Left forelimb (tissue), 1 donor: ENCODE measurements at regions not wholly inside any gene's neighbourhood (a gene's known extent, or its start where the extent isn't known, plus 50 kb on each side); places are given as distances from the start of the nearest gene placed in this dataset.

Experiments used
- DNase-seq: peaks from one replicate; pipeline ENCODE4 v3.0.0-alpha.2; 2018; ENCODE audit warnings: low spot score

DNA sequence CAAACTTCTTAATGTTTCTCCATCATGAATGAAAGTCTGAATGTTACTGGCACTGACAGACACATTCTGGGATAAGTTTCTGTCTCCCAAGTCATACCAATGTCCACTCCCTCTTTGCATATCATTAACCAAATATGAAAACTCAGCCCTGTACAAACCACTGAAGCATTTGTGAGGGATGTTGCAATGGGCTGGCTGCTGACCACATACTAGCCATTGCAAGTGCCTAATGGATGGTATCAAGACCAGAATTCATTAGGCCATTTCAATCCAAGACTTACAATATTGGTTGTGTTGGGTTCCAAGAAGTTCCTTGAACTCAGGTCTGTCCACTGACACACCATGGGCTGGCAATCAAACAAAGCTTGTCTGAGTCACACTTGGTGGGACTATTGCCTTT, 73.8 kb downstream of the CBLN2 start:
- DNase-seq, result no peak

DNA sequence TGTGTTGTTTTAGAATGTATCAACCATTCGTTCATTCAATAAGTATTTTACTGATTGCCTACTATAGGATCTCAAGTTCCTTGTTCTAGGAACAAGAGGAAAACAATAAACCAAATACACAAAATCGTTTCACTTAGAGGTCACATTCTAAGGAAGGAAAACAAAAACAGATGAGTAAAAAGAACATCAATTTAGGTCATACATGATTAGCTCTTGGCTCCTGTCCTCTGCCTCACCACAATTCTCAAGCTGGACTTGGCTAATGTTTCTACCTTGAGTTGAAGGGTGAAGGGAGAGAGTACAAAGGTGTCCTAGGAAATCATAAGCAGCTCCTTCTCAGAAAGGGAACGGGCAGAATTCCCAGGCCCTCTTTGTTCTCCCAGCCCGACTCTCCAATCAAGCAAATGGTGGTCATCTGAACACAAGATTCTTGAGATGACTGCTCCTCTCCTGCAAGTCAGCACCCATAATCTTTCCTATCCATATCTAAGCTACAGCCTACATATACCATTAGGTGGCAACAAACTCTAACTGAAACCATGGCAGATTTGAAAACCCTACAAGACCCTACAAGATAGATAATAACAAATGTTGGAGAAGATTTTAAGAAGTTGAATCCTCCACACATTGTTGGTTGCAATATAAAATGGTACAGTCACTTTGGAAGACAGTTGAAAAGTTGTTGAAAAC, 76.0 kb downstream of the CBLN2 start:
- DNase-seq, result no peak

DNA sequence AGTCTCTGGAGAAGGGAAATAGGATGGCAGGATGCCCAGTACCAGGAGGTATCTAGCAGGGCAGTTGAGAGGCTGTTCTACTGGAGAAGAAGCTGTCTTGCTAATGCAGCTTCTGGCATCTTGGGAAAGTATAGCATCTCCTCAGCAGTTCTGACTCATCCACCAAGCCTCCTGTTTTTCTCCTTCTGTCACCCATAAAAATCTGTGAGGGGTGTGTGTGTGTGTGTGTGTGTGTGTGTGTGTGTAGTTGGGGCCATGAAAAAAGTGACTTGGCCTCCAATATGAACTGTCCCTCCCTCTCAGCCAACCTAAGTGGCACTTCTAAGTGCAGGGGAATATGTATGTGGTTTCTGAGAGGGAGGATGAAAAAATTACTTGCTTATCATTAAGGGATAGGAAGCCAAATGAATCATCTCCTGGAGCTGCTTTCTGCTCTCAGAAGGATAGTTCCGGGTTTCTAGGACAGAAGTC, 83.9 kb downstream of the CBLN2 start:
- no peak for DNase-seq

DNA sequence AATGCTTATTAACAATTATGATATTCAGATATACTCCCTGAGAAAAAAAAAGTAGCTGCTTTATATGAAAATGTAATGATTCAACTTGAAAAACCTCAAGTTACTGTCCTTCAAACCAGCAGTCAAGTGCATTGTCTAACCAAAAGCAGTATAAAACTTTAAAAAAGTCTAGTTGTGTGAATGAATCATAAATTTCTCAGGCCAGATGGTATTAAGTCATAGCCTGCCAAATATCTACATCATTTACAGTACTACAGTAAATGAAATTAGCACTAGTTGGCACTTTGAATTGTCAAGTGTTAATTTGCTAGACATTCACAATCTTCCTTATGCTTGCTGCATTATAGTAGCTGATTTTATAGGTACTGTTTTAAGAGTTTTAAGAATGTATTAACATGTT, 85.9 kb downstream of the CBLN2 start:
- no peak for DNase-seq

DNA sequence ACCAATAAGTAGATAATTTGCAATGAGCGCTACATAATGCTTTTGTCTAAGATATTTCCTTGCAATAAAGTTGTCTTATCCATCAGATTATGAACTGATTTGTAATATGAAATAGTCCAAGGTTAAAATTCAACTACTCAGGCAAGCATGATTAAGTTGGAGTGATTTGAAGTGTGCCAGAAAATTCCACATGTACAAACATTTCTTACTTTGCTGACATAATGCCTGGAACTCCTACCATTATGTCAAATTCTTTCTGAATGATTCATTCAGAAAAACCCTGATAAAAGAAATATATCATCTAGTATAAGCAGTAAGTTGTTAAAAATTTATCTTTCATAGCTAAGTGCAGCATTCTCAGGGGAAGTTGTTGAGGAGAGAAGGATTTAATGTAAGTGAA, 87.3 kb downstream of the CBLN2 start:
- no peak for DNase-seq

DNA sequence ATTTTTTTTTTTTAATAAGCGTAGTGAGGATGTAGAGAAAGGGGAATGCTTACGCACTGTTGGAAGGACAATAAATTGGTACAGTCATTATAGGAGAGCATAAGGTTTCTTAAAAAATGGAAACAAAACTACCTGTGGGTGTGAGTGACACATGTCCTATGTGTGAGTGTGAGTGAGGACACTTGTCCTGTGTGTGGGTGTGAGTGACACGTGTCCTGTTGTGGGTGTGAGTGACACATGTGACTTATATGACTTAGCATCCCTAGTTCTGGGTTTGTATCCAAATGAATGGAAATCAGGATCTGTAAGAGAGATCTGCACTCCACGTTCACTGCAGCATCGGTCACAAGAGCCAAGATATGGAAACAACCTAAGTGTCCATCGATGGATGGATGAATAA, 91.8 kb downstream of the CBLN2 start:
- DNase-seq, result no peak

DNA sequence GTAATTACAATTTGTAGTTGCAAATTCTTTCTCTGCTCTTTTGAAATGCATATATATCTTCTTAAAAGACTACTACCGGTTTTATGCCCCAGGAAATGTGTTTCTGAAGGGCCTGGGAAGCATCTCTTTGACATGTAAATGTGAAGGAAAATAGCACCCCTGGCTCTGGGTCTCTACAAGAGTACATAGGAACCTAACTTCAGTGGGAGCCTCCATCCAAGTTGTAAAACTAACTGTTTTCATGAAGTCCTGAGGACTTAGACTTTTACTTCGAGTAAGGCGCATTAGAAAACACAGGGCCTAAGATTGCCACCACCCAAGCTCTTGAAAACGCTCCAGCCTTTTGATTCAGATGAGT, 99.4 kb downstream of the CBLN2 start:
- no peak for DNase-seq

DNA sequence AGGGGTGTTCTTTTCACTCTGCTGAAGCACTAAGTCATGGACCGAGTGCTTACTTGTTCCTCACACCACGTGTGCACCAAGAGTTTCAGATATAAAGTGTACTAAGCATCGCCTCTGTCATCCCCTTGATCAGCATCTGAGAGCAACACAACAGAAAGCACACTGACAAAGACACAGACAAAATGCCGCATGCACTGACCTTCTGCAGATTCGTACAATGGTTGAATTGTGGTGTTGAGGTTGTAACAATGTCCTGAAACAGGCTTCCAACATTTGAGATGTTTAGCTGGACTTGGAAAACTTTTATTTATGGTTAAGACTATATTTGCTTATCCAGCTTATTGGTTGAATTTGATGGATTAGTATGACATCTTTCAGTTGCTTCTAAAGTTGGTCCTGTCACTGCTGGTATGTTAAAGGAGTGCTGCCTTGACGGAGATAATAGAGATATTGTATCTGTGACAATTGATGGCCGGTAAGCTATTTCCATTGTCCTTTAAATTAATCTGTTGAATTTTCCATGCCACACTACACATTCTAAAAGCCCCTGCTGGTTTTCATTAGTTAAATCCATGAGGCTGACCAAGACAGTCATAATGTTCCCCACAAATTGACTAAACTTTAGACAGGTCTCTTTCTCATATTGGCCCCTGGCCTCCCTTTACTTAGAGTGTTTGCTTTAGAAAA, 99.9 kb downstream of the CBLN2 start:
- no peak for DNase-seq

DNA sequence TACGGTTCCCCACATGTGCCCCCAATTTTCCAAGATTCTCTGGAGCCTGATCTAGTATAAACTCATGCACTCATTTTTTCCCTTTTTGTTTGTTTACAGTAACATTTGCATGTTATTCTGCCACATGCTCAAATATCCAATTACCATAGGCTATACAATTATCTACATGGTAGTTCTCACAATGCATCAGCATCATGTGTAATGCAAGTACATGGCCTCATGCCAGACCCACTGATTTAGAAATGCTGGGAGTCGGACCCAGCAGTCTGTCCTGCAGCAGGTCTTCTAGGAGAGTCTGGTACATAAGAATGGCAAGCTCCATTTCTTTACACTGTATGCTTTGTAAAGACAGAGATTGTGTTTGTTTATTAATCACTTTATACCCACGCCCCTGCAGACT, 107.7 kb downstream of the CBLN2 start:
- DNase-seq, result no peak

DNA sequence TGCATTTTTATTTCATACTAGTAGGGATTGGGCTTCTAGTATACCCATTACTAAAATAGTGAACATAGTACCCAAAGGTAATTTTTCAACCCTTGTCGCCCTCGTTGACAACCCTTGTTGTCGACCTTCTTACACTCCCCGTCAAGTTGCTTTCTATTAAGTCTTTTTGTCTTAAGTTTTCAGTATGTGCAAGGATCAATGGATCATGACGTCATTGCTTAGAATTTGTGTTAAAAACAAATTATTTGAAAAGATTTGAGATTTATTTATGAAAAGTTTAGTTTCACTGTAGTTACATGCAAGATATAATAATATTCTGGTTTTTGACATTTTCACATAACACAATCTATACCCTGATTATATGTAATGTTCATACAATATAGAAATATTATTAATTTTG, 110.4 kb downstream of the CBLN2 start:
- no peak for DNase-seq

DNA sequence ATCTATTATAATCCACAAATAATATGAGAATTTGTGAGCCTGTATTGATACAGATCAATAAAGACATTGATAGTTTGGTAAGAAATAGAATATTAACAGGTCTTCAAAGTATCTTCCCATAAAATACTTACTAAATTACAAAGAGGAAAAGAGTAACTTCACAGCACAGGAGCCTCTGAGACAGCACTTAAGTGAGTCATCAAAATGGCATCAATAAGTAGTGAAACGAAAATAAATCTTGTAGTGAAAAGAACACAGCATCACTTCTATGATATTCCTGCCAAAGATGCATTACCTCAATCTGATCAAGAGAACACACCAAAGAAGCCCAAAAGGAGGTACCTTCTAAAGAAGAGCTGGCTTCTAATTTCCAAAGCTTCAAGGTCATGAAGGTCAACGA, 116.4 kb downstream of the CBLN2 start:
- no peak for DNase-seq

DNA sequence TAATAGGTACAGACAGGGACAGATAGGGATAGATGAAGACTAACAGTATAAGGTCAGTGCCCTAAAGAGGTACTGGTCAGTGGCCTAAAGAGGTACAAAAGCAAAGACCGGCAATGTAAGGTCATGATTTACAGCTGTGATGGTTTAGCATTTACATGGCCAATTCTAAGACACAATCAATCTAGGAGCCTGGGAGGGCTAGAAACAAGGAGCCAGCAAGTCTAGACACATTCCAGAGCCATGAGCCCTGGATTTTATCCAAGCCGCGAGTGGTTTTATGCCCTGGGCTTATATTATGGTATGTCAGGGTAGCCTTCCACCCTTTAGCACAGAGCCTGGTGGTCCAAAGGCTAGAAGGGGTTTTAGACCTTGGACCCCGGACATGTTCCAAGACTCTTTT, 124.2 kb downstream of the CBLN2 start:
- no peak for DNase-seq

DNA sequence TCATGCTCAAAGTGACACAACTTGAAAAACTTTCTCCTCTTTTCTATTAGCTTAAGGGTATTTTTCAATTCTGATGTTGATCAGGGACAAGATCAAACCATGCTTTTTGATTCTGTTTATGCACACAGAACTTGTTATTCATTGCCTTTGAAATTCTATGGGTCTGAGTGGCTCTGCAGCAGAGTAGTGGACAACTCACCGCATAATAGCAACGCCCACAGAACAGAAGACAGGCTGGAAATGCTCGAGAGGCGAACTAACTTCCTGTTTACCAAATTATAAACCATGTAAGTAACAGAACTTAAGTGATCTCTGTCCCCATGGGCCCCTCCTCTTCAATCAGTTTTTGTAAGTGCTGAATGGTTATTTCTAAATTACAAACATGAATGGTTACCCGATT, 131.2 kb downstream of the CBLN2 start:
- DNase-seq, result no peak

DNA sequence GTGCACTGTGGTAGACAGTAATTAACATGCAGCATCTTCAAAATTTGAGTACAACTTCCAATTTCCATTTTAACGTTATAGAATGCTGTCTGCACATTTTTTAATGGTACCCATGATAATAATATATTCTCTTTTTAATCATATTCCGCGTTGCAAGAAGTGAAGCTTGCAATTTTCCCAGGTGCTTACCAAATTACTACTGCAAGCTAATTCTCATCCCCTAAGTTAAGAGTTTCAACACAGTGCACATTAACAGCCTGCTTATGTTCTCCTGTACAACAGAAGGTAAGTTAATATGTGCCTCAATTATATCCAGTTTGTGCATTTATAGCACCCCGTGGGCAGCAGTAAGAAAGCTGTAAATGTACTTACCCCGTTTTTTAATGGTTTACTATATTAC, 132.9 kb downstream of the CBLN2 start:
- DNase-seq, result no peak

DNA sequence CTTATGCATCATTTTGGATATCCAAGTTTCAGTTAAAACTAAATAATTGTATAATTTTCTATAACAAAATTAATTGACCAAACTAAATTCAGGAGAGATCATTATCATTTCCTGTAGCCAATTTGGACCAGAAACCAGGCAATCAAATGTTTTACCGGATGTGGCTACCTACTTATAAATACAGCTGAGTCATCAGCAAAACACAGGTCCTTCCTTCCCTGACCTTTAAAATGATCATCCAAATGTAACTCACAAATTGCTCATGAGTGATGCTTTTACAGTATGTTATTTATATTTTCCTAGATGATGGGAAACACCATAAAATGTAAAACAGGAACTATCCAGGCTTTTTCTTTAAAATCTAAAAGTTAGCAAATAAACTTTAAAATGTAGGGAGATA, 133.7 kb downstream of the CBLN2 start:
- no peak for DNase-seq

DNA sequence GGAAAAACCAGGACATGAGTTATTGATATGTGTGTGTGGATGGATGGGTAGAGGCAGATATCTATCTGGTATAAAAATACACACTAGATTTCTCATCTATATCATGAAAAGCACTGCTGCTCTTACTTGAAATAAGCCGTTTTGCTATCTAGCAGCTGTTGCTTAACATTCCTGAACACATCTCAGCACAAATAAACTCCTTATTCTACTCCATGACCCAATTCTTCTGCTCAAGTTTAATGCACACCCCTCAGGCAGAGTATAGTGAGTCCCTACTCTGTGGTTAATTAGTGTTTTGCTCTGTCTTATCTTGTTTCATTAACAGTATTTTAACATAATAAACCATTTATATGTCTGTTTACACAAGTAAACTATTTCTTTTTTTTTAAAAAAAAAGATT, 134.2 kb downstream of the CBLN2 start:
- no peak for DNase-seq

DNA sequence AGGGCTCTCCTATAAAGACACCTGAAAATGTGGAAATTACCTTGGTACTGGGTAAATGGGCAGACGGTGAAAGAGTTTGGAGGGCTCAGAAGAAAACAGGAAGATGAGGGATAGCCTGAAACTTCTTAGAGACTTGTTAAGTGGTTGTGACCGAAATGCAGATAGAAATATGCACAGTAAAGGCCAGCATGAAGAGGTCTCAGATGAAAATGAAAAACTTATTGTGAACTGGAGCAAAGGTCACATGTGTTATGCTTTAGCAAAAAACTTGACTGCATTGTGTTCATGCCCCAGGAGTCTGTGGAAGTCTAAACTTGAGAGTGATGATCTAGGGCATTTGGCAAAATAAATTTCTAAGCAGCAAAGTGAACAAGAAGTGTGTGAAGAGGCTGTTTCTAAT, 137.1 kb downstream of the CBLN2 start:
- DNase-seq, result no peak

DNA sequence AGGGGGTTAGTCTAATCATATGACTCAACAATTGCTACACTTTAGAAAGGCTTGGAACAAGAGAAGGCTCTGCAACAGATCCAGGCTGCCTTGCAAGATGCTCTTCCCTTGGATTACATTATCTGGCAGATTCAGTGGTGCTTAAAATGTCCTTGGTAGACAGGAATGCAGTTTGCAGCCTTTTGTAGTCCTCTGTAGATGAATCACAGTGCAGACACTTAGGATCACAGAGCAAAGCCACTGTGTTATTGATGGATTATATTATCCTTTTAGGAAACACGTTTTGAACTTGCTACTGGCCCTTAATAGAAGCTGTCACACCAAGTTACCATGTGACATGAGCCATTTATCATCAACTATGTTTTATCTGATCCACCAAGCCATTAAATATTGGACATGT, 152.2 kb downstream of the CBLN2 start:
- no peak for DNase-seq

DNA sequence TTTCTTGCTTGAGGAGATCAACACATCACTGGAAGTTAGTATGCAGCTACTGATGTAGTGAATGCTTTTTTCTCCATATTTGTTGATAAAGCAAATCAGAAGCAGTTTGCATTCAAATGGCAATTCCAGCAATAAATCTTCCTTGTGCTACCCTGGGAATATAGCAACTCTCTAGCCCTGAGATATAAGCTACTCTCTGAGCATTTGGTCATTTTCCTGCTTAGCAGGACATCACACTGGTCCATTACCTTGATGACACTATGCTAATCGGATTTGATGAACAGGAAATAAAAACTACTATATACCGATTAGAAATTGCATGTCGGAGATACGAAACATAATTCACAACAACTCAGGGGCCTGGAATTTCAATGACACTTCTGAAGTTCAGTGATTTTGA, 152.7 kb downstream of the CBLN2 start:
- no peak for DNase-seq

DNA sequence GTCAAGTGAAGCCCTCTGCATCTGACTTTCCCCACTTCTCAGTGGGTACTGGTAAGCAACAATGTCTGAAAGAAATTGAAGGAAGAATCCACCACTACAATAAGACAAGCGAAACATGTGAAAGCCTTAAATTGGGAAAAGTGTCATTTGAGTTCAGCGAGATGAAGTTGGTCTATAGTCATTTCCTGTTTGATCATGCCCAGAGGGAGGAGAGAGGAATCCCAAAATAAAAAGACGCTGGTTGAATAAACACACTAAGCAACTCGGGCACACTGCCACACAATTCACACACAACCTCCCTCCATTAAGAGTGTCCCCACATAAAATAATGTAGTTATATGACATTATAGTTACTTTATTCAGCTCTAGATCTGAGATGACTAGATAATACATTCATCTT, 166.1 kb downstream of the CBLN2 start:
- DNase-seq, result no peak

DNA sequence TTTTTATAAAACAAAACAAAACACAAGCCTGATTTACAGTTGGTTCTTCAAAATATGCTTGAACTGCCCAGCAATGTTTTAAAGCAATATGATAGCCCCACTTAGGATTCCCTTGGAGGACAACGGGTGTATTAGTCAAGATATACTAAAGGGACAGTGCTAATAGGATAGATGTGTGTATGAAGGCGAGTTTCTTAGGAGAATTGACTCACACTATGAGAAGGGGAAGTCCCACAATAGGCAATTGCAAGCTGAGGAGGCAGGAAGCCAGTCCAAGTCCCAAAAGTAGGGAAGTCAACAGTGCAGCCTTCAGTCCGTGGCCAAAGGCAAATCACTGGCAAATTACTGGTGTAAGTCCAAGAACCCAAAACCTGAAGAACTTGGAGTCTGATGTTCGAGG, 167.9 kb downstream of the CBLN2 start:
- no peak for DNase-seq

DNA sequence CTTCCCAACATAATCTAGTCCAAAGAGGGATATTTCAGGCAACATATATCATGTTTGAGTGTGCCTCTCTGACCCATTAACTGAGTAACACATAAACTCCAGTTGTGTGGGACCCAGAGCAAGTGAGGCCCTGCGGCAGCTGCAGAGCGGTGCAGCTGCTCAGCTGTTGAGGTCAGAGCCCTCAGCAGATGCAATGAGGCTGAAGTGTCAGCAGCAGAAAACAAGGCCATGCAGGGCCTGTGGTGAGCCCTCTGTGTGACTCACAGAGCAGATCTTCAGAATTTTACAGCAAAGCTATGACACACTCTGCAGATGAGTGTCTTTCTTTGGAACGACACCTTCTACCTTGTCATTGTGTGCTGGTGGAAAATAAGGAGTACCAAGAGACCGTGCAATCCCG, 168.5 kb downstream of the CBLN2 start:
- no peak for DNase-seq

DNA sequence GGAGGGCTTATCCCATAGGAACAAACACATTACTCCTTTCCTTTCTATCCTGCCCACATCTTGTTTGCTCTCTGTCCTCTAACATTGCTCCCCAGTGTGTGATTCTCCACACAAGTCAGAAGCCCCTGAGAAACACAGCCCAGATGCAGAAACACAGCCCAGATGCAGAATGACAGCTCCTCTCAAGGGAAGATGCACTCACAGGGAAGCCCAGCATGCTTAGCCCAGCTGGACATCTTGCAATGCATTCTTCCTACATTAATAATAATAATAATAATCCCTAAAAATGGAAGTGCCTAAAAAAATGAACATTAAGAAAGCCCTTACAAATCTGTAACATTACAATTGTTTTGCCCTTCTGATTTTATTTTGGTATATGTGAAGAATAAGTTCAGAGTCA, 172.1 kb downstream of the CBLN2 start:
- no peak for DNase-seq

DNA sequence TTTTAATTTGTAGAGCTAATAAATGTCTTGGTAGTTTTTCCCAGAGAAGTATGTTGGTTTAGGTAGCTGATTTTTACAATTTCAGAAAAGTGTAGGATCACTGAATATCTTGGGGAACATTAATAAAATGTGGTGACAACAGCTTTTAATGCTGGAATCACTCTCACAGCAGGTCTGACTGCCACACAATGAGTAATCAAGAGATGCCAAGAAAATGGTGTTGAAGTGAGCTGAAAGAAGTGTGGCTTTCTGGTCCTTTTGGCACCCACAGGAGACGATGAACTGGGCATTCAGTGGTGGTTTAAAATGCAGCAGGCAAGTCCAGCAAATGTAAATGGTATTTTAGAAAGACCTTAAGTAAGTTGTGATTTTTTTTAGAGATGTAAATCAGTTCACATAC, 175.8 kb downstream of the CBLN2 start:
- DNase-seq, result no peak
